Body of pancreas (tissue), 4 donors: ENCODE measurements at regions not wholly inside any gene's neighbourhood (a gene's known extent, or its start where the extent isn't known, plus 50 kb on each side); places are given as distances from the start of the nearest gene placed in this dataset.

ENCODE experiments used
- POLR2A ChIP-seq, 3 donors: fragments of 450-650 bp; IDR thresholded peaks; one replicate each; pipeline ENCODE4 v1.6.1; 2016; ENCODE audit warnings: antibody characterized with exemption in 3 of 3, mild to moderate bottlenecking in 2 of 3
- TF ChIP-seq, protein P1 (sequence below), 7 experiments: fragments of 450-650 bp in 4 of 7; fragments of 200-600 bp in 3 of 7; sonication (generic) in 3 of 7; IDR thresholded peaks; one replicate each; pipeline ENCODE4 v1.5.1; 2016 to 2019; ENCODE audit warnings: antibody characterized with exemption in 7 of 7

DNA sequence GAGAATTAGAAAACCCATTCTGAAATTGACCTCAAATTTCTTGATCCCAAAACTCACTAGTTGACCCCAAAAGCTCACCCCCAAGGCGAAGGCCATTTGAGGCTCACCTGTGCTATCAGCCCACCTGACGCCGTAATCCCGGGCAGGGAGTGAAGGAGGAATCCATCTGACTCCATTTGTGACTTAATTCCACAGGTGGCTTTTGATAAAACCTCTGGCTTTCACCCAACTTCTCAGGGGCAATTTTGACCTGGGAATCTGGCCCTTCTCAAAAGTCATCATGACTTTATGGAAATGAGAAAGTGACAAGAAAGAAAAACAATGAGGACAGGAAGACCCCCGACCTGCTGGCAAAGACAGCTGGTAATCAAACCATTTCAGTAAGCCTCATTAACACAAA is 86.9 kb upstream of the SALL3 start:
- TF ChIP-seq, protein P1, sequence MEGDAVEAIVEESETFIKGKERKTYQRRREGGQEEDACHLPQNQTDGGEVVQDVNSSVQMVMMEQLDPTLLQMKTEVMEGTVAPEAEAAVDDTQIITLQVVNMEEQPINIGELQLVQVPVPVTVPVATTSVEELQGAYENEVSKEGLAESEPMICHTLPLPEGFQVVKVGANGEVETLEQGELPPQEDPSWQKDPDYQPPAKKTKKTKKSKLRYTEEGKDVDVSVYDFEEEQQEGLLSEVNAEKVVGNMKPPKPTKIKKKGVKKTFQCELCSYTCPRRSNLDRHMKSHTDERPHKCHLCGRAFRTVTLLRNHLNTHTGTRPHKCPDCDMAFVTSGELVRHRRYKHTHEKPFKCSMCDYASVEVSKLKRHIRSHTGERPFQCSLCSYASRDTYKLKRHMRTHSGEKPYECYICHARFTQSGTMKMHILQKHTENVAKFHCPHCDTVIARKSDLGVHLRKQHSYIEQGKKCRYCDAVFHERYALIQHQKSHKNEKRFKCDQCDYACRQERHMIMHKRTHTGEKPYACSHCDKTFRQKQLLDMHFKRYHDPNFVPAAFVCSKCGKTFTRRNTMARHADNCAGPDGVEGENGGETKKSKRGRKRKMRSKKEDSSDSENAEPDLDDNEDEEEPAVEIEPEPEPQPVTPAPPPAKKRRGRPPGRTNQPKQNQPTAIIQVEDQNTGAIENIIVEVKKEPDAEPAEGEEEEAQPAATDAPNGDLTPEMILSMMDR (IDR thresholded peaks at IDR 0.05) = no peak
- TF ChIP-seq POLR2A (IDR thresholded peaks at IDR 0.05) = no peak
